HepG2 (cell line): ENCODE measurements at regions not wholly inside any gene's neighbourhood (a gene's known extent, or its start where the extent isn't known, plus 50 kb on each side); places are given as distances from the start of the nearest gene placed in this dataset.

Experiments used
- ATAC-seq: fragments of 200-7000 bp; cut with Tn5 transposase; 3 replicates; pipeline ENCODE4 v1.9.1; 2020; ENCODE audit warnings: mild to moderate bottlenecking, moderate library complexity
- BruUV-seq: library from RNA; stranded (reverse); fragments of 400-500 nt; replicated peaks from 2 replicates; lab custom pipeline; 2021; lab: Mats Ljungman, UMichigan
- CTCF ChIA-PET: fragments of 300-600 bp; formaldehyde crosslinking; extraction: SDS; loops from one replicate; lab custom pipeline; 2021; ENCODE audit warnings: low total read pairs, inconsistent platforms, low intra/inter-chr PET ratio; lab: Yijun Ruan, JAX
- POLR2A ChIA-PET: fragments of 350-600 bp; sonication (Branson Sonifier 250); formaldehyde crosslinking; loops from one replicate; lab custom pipeline; 2020; ENCODE audit warnings: antibody characterized with exemption, inconsistent platforms; lab: Yijun Ruan, JAX
- DNase-seq: peaks from one replicate; pipeline ENCODE4 v3.0.0-alpha.2; 2015; ENCODE audit warnings: low spot score
- FAIRE-seq: peaks from 3 replicates; lab custom pipeline; 2011; peaks lifted over from hg19 to GRCh38; lab: Jason Lieb, UNC
- H2AFZ ChIP-seq: one replicate; pipeline ENCODE4 v1.6.1; 2011; ENCODE audit warnings: low read length, inconsistent platforms
- H3K27ac ChIP-seq: fragments of 300-600 bp; 3 replicates; pipeline ENCODE4 v1.8.0; 2011; ENCODE audit warnings: mixed run types, mild to moderate bottlenecking, mixed read lengths, low read length, inconsistent platforms; ENCODE audit not compliant: insufficient read depth; ENCODE audit errors: extremely low read length
- H3K27me3 ChIP-seq, 2 experiments: fragments of 200-600 bp in 1 of 2; 2 replicates in 1 of 2; 3 replicates in 1 of 2; pipeline versions ENCODE4 v1.6.0 to v1.8.0; 2011; ENCODE audit warnings: low read length in 2 of 2, mild to moderate bottlenecking in 2 of 2, moderate library complexity in 2 of 2, inconsistent platforms in 1 of 2; ENCODE audit not compliant: insufficient read depth in 2 of 2, control insufficient read depth in 1 of 2
- H3K36me3 ChIP-seq, 2 experiments: fragments of 200-600 bp in 1 of 2; replicated peaks in 1 of 2; 2 replicates in 1 of 2; 3 replicates in 1 of 2; pipeline versions ENCODE4 v1.5.1 to v1.8.0; 2011; ENCODE audit warnings: low read length in 2 of 2, inconsistent platforms in 1 of 2; ENCODE audit not compliant: insufficient read depth in 2 of 2, control insufficient read depth in 1 of 2
- H3K4me1 ChIP-seq: 2 replicates; pipeline ENCODE4 v1.5.1; 2012; ENCODE audit warnings: low read length, inconsistent platforms; ENCODE audit not compliant: insufficient read depth
- H3K4me2 ChIP-seq: 2 replicates; pipeline ENCODE4 v1.6.0; 2011; ENCODE audit warnings: low read depth, low read length, inconsistent platforms
- H3K4me3 ChIP-seq, 3 experiments: fragments of 200-600 bp in 1 of 3; sonication (generic), shearing (Covaris generic) in 1 of 3; replicated peaks in 1 of 3; 2 replicates each; pipeline ENCODE4 v1.5.1; 2011 to 2016; ENCODE audit warnings: low read length in 3 of 3, inconsistent platforms in 2 of 3, low read depth in 2 of 3, mild to moderate bottlenecking in 2 of 3, control low read depth in 1 of 3, mixed read lengths in 1 of 3; ENCODE audit not compliant: insufficient read depth in 1 of 3
- H3K79me2 ChIP-seq: one replicate; pipeline ENCODE4 v1.6.1; 2011; ENCODE audit warnings: low read length, inconsistent platforms; ENCODE audit not compliant: insufficient read depth
- H3K9ac ChIP-seq: 2 replicates; pipeline ENCODE4 v1.6.0; 2011; ENCODE audit warnings: mild to moderate bottlenecking, low read depth, low read length, inconsistent platforms; ENCODE audit not compliant: insufficient read depth
- H3K9me3 ChIP-seq: 2 replicates; pipeline ENCODE4 v1.5.1; 2012; ENCODE audit warnings: mild to moderate bottlenecking, low read length
- H4K20me1 ChIP-seq: 2 replicates; pipeline ENCODE4 v1.6.0; 2011; ENCODE audit warnings: inconsistent platforms, mild to moderate bottlenecking, low read length, moderate library complexity; ENCODE audit not compliant: insufficient read depth
- HMGXB4 ChIP-seq, 2 experiments: sonication (generic) in 1 of 2; formaldehyde crosslinking in 1 of 2; IDR thresholded peaks; 2 replicates each; pipeline versions ENCODE4 v1.4.0 to v1.6.1; 2018 to 2020; ENCODE audit warnings: missing genetic modification reagents in 2 of 2, borderline replicate concordance in 1 of 2, low read depth in 1 of 2, mild to moderate bottlenecking in 1 of 2, missing biosample characterization in 1 of 2
- ZFX ChIP-seq: sonication (generic); formaldehyde crosslinking; IDR thresholded peaks from 2 replicates; pipeline ENCODE4 v1.4.0; 2020; ENCODE audit warnings: mild to moderate bottlenecking, low read depth, missing genetic modification reagents, moderate library complexity
- ZNF609 ChIP-seq: sonication (generic); formaldehyde crosslinking; IDR thresholded peaks from 2 replicates; pipeline ENCODE4 v1.4.0; 2020; ENCODE audit warnings: mild to moderate bottlenecking, missing genetic modification reagents, borderline replicate concordance
- ZNF616 ChIP-seq: sonication (generic); formaldehyde crosslinking; IDR thresholded peaks from 2 replicates; pipeline ENCODE4 v1.5.0; 2020; ENCODE audit warnings: low read depth, mild to moderate bottlenecking, missing genetic modification reagents
- WGBS: methylation state at CpG from one replicate; pipeline ENCODE4 v1.1.6; 2017; ENCODE audit warnings: low lambda C conversion rate; 5-methylcytosine and 5-hydroxymethylcytosine counted together
- in situ Hi-C: cut with HindIII; loops from 2 replicates; pipeline ENCODE4 v1.10.0; 2017; ENCODE audit warnings: low pct_unique_long_range_greater_than_20kb; ENCODE audit not compliant: extremely low pct_ligation_motif_present
- intact Hi-C: fragments of 100-400 bp; cut with micrococcal nuclease; formaldehyde crosslinking; loops from one replicate; pipeline ENCODE4 v1.10.0; 2022; ENCODE audit not compliant: unreplicated experiment

- no peak overlapping the region for H3K9ac ChIP-seq
- H3K9me3 ChIP-seq, result no peaks in the 10 kb centered on the region
- H3K4me3 ChIP-seq, result no peak overlapping the region
- WGBS, result 0% methylated on average over 3 of the region's 5 CpGs
- H3K4me1 ChIP-seq, result no peaks in the 10 kb centered on the region
- DNase-seq (no peak), ATAC-seq (no peak), FAIRE-seq (no peak)
- intact Hi-C loops (no loop called here), in situ Hi-C loops (no loop called here)
- no TSS peak for BruUV-seq
- no peaks in the 10 kb centered on the region for H3K27me3 ChIP-seq
- H4K20me1 ChIP-seq, result no peaks in the 10 kb centered on the region
- POLR2A ChIA-PET, result no interaction called here
- no peak overlapping the region for H3K4me2 ChIP-seq
- TF ChIP-seq ZNF616 (CRISPR knock-in tag) (no peak), ZNF609 (CRISPR knock-in tag) (no peak), HMGXB4 (CRISPR knock-in tag; IDR thresholded peaks at IDR 0.05; ENCODE audit: borderline replicate concordance in 1 of 2, low read depth in 1 of 2) (no peak), ZFX (CRISPR knock-in tag) (no peak)
- no peaks in the 10 kb centered on the region for H3K79me2 ChIP-seq
- no peak overlapping the region for H2AFZ ChIP-seq
- H3K36me3 ChIP-seq, result no peaks in the 10 kb centered on the region
- H3K27ac ChIP-seq, result no peak overlapping the region
- CTCF ChIA-PET, result no interaction called here
Measured at GRCh38 chr12:5364036-5364770, 67.7 kb upstream of the NTF3 start.
